Smooth muscle cell (in vitro differentiated cells): ENCODE measurements at regions not wholly inside any gene's neighbourhood (a gene's known extent, or its start where the extent isn't known, plus 50 kb on each side); places are given as distances from the start of the nearest gene placed in this dataset.

Source experiments
- DNase-seq: peaks from one replicate; lab custom pipeline; 2025; ENCODE audit not compliant: unreplicated experiment; lab: John Stamatoyannopoulos, UW
- H2AFZ ChIP-seq: fragments of 200-600 bp; sonication (generic); 2 replicates; pipeline ENCODE4 v1.6.0; 2016; ENCODE audit warnings: antibody characterized with exemption, low read depth, mild to moderate bottlenecking
- H3F3A ChIP-seq: fragments of 200-600 bp; sonication (generic); 2 replicates; pipeline ENCODE4 v1.6.0; 2017; ENCODE audit warnings: antibody characterized with exemption, low read depth
- H3K27ac ChIP-seq: fragments of 200-600 bp; sonication (generic); 2 replicates; pipeline ENCODE4 v1.5.1; 2016; ENCODE audit warnings: low read depth, mild to moderate bottlenecking
- H3K27me3 ChIP-seq: fragments of 200-600 bp; sonication (generic); 2 replicates; pipeline ENCODE4 v1.6.1; 2016; ENCODE audit warnings: low read depth, mild to moderate bottlenecking
- H3K36me3 ChIP-seq: fragments of 200-600 bp; sonication (generic); 2 replicates; pipeline ENCODE4 v1.5.1; 2016; ENCODE audit warnings: low read depth
- H3K4me1 ChIP-seq: fragments of 200-600 bp; sonication (generic); 2 replicates; pipeline ENCODE4 v1.5.1; 2016; ENCODE audit warnings: low read depth
- H3K4me2 ChIP-seq: fragments of 200-600 bp; sonication (generic); 2 replicates; pipeline ENCODE4 v1.6.0; 2016; ENCODE audit warnings: mild to moderate bottlenecking
- H3K4me3 ChIP-seq: fragments of 200-600 bp; sonication (generic); 2 replicates; pipeline ENCODE4 v1.5.1; 2016; ENCODE audit warnings: mild to moderate bottlenecking
- H3K79me2 ChIP-seq: fragments of 200-600 bp; sonication (generic); 2 replicates; pipeline ENCODE4 v1.6.0; 2016; ENCODE audit warnings: low read depth, mild to moderate bottlenecking
- H3K9ac ChIP-seq: fragments of 200-600 bp; sonication (generic); 2 replicates; pipeline ENCODE4 v1.6.0; 2016; ENCODE audit warnings: low read depth
- H3K9me3 ChIP-seq: fragments of 200-600 bp; sonication (generic); replicated peaks from 2 replicates; pipeline ENCODE4 v1.5.1; 2016; ENCODE audit warnings: low read depth
- H4K20me1 ChIP-seq: fragments of 200-600 bp; sonication (generic); 2 replicates; pipeline ENCODE4 v1.6.0; 2016; ENCODE audit warnings: low read depth
- CTCF ChIP-seq: fragments of 200-600 bp; sonication (generic); IDR thresholded peaks from 2 replicates; pipeline ENCODE4 v1.5.1; 2017; ENCODE audit warnings: borderline replicate concordance, mild to moderate bottlenecking, antibody characterized with exemption; ENCODE audit not compliant: insufficient read depth, poor library complexity, severe bottlenecking
- WGBS: methylation state at CpG from one replicate; pipeline ENCODE4 v1.1.7; 2016; ENCODE audit warnings: low lambda C conversion rate; 5-methylcytosine and 5-hydroxymethylcytosine counted together

- H4K20me1 ChIP-seq: no peaks in the 10 kb centered on the region
- peaks cover 3% of the 10 kb centered on the region for H3F3A ChIP-seq
- no peak overlapping the region for H3K4me3 ChIP-seq
- TF ChIP-seq CTCF: no peak
- no peak overlapping the region for H3K27ac ChIP-seq
- H2AFZ ChIP-seq: no peak overlapping the region
- WGBS: 72% methylated on average over 6 of the region's 6 CpGs
- peak overlapping the region; percentile 58 for H3K4me2 ChIP-seq
- H3K27me3 ChIP-seq: no peaks in the 10 kb centered on the region
- H3K79me2 ChIP-seq: no peaks in the 10 kb centered on the region
- no peak overlapping the region for H3K9ac ChIP-seq
- no peaks in the 10 kb centered on the region for H3K36me3 ChIP-seq
- H3K9me3 ChIP-seq: no peaks in the 10 kb centered on the region
- DNase-seq: no peak
- peaks cover 9% of the 10 kb centered on the region for H3K4me1 ChIP-seq
These were observed 241.8 kb upstream of the MGAT5 start for GRCh38 chr2:134011936-134012586.

- Histone ChIP-seq H3F3A (peaks cover 3% of the 10 kb centered on the region), H3K27ac (no peak overlapping the region), H3K27me3 (no peaks in the 10 kb centered on the region), H3K9ac (no peak overlapping the region), H3K4me2 (no peak overlapping the region), H3K36me3 (no peaks in the 10 kb centered on the region), H3K9me3 (no peaks in the 10 kb centered on the region), H2AFZ (no peak overlapping the region), H4K20me1 (no peaks in the 10 kb centered on the region), H3K4me3 (no peak overlapping the region), H3K79me2 (no peaks in the 10 kb centered on the region), H3K4me1 (peaks cover 9% of the 10 kb centered on the region)
- TF ChIP-seq CTCF: no peak
- DNase-seq: no peak
- whole genome bisulfite sequencing: 92% methylated on average over 3 of the region's 3 CpGs
These were observed 239.5 kb upstream of the MGAT5 start for GRCh38 chr2:134014196-134014960.

GRCh38 chr2:134019871-134020270, 234.0 kb upstream of the MGAT5 start:
- no peak for TF ChIP-seq CTCF
- H3K27me3 ChIP-seq: no peaks in the 10 kb centered on the region
- WGBS: 79% methylated on average over 2 of the region's 2 CpGs

More at GRCh38 chr2:134019871-134020270, 234.0 kb upstream of the MGAT5 start:
- H3K4me1 ChIP-seq: no peaks in the 10 kb centered on the region
- DNase-seq: no peak
- H3K79me2 ChIP-seq: no peaks in the 10 kb centered on the region
- no peak overlapping the region for H3K9ac ChIP-seq
- H2AFZ ChIP-seq: no peak overlapping the region
- no peaks in the 10 kb centered on the region for H3K36me3 ChIP-seq
- H3K4me3 ChIP-seq: no peak overlapping the region
- H3K4me2 ChIP-seq: no peak overlapping the region
- no peaks in the 10 kb centered on the region for H3K9me3 ChIP-seq
- no peak overlapping the region for H3K27ac ChIP-seq
- H4K20me1 ChIP-seq: no peaks in the 10 kb centered on the region
- no peaks in the 10 kb centered on the region for H3F3A ChIP-seq
